HepG2 (cell line): ENCODE measurements at regions not wholly inside any gene's neighbourhood (a gene's known extent, or its start where the extent isn't known, plus 50 kb on each side); places are given as distances from the start of the nearest gene placed in this dataset.

ENCODE experiments used
- MYPOP ChIP-seq: sonication (generic); formaldehyde crosslinking; IDR thresholded peaks from 2 replicates; pipeline ENCODE4 v1.8.1; 2023; ENCODE audit warnings: mild to moderate bottlenecking, moderate library complexity, missing genetic modification reagents
- PPARG ChIP-seq: conservative IDR thresholded peaks from 2 replicates; pipeline ENCODE4 v1.6.1; 2016; ENCODE audit warnings: missing biosample characterization, missing genetic modification reagents
- RERE ChIP-seq: IDR thresholded peaks from 2 replicates; pipeline ENCODE4 v1.6.1; 2016; ENCODE audit warnings: low read depth, missing genetic modification reagents, missing compliant biosample characterization
- ZSCAN12 ChIP-seq: sonication (generic); formaldehyde crosslinking; IDR thresholded peaks from 2 replicates; pipeline ENCODE4 v1.9.0; 2021; ENCODE audit warnings: mild to moderate bottlenecking, missing genetic modification reagents
- TF ChIP-seq, protein P1 (sequence below): sonication (generic); formaldehyde crosslinking; IDR thresholded peaks from 2 replicates; pipeline ENCODE4 v1.5.0; 2020; ENCODE audit warnings: missing genetic modification reagents, mild to moderate bottlenecking, borderline replicate concordance

DNA sequence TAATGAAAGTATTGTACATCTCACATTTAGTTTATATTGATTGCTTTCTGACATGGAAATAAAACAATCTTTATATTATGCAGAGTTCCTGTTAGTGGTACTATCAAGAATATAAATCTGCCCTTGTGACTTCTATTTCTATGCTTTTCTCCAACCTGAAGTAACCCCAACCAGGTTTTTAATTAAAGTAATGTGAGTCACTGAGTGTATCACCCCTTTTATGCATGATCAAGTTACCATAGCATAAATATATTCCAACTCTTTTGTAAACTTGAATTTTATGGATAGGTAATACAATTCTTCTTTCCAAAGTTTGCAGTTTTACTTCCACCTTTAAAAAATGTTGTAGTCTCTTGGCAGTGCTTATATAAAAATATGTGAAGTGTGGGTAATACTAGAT, 532.3 kb downstream of the USP25 start (continued):
- TF ChIP-seq RERE (CRISPR knock-in tag) (no peak), MYPOP (CRISPR knock-in tag) (no peak), ZSCAN12 (CRISPR knock-in tag) (no peak), PPARG (CRISPR knock-in tag) (no peak)
- TF ChIP-seq, protein P1, sequence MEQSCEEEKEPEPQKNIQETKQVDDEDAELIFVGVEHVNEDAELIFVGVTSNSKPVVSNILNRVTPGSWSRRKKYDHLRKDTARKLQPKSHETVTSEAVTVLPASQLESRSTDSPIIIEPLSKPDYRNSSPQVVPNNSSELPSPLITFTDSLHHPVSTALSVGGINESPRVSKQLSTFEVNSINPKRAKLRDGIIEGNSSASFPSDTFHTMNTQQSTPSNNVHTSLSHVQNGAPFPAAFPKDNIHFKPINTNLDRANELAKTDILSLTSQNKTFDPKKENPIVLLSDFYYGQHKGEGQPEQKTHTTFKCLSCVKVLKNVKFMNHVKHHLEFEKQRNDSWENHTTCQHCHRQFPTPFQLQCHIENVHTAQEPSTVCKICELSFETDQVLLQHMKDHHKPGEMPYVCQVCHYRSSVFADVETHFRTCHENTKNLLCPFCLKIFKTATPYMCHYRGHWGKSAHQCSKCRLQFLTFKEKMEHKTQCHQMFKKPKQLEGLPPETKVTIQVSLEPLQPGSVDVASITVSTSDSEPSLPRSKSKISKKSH (CRISPR knock-in tag) = no peak
